SK-N-SH treated with all-trans-retinoic acid at 6 μM for 48 hours (cell line): ENCODE measurements at regions not wholly inside any gene's neighbourhood (a gene's known extent, or its start where the extent isn't known, plus 50 kb on each side); places are given as distances from the start of the nearest gene placed in this dataset.

Experiments used
- ARNTL ChIP-seq: fragments of 450-650 bp; formaldehyde crosslinking; IDR thresholded peaks from 2 replicates; pipeline ENCODE4 v1.5.0; 2020; ENCODE audit warnings: low read depth, mild to moderate bottlenecking, moderate library complexity, borderline replicate concordance
- BACH2 ChIP-seq: fragments of 250-450 bp; sonication (Bioruptor Pico); IDR thresholded peaks from 2 replicates; pipeline ENCODE4 v1.9.0; 2021; ENCODE audit warnings: mild to moderate bottlenecking, borderline replicate concordance
- ISL1 ChIP-seq: fragments of 250-450 bp; sonication (Bioruptor Pico); IDR thresholded peaks from 2 replicates; pipeline ENCODE4 v2.1.2; 2022; ENCODE audit warnings: mild to moderate bottlenecking, moderate library complexity
- OSR1 ChIP-seq: fragments of 250-450 bp; sonication (Bioruptor Pico); IDR thresholded peaks from 2 replicates; pipeline ENCODE4 v1.8.0; 2022; ENCODE audit warnings: moderate library complexity, mild to moderate bottlenecking, inconsistent platforms
- RARB ChIP-seq: fragments of 250-450 bp; sonication (Bioruptor Pico); IDR thresholded peaks from 2 replicates; pipeline ENCODE4 v1.8.0; 2021; ENCODE audit warnings: mild to moderate bottlenecking, moderate library complexity
- ZNF8 ChIP-seq: fragments of 450-650 bp; formaldehyde crosslinking; IDR thresholded peaks from 2 replicates; pipeline ENCODE4 v1.5.0; 2020; ENCODE audit warnings: mild to moderate bottlenecking, moderate library complexity

GRCh38 chr5:66361070-66361469 is 217.0 kb downstream of the SREK1 start:
- TF ChIP-seq OSR1 (CRISPR knock-in tag) = no peak
- no peak for TF ChIP-seq BACH2 (CRISPR knock-in tag)
- no peak for TF ChIP-seq ISL1 (CRISPR knock-in tag)
- TF ChIP-seq RARB (CRISPR knock-in tag) = no peak
- no peak for TF ChIP-seq ZNF8
- TF ChIP-seq ARNTL = no peak
